ENCODE measurements at regions not wholly inside any gene's neighbourhood (a gene's known extent, or its start where the extent isn't known, plus 50 kb on each side); places are given as distances from the start of the nearest gene placed in this dataset.

DNA sequence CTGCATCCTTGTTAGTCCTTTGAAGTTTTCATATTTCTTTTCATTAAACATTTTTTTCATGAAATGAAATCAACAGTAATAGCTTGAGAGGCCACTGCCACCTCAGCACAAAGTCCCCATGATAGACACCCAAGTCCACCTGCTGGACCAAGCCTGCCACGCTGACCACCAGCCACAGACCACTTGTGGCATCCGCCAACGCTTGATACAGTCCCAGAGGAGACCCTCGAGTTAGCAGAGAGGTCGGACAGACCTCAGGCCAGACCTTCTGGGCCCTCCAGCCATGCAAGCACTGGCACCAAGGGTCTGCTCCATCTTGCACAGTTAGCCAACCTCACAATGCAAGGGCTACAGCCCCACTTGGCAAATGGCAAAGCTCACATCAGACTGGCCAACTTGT, 91.8 kb upstream of the RTL6 start:
- DNase-seq = no peak

DNA sequence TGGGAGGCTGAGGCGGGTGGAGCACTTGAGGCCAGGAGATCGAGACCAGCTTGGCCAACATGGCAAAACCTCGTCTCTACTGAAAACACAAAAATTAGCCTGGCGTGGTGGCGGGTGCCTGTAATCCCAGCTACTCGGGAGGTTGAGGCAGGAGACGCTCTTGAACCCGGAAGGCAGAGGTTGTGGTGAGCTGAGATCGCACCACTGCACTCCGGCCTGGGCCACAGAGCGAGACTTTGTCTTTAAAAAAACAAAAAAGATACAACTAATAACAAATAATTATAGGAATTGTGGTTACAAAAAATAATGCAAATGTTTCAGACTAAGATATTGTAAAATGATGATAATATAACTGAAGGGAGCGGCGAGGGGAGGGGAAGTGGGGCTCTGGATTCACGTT, 90.3 kb upstream of the RTL6 start:
- DNase-seq = no peak

DNA sequence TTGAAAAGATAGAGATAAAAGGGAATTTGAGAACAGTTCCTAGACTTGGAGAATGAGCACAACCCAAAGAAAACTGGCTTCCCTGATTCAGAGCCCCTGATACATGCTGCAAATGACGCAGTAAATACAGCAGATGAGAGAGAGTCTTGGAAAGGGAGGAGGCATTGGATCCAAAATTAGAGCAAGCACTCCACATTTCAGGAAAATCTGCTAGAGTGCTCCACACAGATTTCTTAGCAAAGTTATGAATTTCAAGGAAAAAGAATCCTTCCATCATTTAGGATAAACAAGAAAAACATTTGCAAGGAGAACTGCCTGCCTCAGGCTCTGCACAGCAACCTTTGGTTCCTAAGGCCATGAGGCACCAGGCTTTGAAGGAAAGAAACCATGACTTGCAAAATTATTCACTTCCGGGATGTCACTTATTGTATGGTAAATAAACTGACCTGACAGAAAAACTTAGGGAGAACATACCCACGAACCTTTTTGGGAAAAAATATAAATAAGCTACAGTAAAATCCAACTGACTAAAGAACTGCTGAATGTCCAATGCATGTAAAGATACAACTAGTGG, 89.8 kb upstream of the RTL6 start:
- DNase-seq = no peak

DNA sequence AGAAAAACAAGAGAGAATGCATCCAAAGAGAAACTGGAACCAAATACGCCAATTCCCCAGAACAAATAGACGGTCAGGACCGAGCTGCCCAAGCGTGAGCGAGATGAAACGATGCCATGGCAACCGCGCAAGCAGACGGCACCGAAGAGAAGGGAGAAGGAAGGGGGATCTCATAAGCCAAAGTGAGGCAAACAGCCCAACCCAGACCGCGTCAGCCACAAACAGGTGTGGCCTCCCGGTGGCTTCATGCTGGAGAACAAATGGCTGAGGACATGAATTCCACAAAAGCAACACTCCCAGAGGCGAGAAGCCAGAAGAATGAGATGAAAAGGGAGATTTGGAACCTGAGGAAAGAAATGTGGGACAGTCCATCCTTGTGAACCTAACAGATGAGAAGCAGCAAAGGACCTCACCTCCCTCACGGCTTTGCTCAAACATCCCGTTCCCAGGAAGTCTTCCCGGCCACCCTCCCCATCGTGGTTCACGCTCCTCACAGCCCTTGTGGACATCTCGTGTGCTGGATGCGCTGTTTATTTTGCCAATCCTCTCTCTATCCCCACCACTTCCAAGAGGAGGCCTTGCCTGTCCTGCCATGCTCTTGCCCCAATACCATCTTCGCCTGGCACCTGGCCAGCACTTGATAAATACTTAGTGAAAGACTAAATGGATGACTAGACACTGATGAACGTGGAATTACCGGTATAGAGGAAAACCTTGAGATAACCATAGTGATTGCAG, 89.1 kb upstream of the RTL6 start:
- DNase-seq = no peak

DNA sequence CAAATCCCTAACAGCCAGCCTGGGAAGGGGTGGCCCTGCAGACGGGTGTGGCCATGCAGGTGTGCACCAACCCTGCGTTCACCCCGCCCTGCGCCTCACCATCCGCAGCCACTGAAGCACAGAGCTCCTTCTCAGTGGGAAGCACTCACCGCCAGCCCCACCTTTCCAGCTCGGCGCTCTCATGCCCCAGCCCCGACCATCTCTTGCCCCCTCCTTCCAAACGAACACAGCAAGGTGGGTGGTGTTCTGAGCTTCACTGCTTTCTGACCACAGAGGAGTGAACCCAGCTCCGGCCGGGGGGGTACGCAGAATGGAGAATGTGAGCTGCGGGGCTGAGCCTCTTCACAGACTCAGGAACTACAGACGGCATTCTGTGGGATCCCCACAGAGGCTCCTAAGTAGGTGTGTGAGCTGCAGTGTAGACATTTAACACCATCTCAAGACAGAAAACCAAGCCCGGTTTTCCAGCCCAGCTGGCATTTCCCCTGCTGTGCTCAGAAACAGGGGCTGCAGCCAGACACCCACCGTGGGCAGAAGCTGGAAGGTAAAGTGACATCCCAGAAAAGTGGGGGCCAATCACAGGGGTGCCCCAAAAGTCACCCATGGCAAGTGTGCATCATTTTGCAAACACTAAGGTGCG, 88.4 kb upstream of the RTL6 start:
- DNase-seq = no peak

DNA sequence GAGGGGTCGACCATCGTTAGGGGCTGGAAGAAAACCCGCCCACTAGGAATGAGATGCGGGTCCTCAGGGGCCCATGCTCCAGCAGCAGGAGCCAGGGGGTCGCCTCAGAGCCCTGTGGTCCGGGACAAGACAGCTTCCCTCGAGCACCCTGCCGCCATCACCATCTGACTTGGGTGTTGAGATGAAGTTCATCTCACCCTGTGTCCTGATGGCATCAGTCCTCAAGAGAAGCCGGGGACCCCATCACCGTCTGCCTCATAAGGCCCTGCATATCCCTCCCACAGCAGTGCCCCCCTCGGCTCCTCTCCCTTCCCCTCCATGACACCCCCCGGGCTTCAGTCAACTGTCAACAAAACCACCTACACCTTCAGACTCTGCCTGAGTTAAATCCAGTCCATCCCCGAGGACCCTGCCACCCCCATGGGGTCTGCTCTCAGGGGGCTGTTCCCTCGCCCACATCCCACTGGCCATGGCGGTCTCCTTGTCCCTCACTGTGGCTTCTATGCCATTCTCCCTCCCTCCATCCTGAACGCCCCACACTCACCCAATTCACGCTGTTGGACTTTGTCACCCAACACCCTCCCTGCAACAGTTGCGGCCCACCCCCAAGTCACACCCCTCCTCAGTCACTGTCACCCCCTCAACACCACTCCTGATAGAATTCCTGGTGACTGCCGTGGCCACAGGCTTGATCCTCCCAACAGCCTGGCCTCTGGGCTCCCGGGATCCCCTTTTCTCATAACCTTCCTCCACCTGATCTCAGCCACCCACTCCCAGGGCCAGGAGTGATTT, 87.7 kb upstream of the RTL6 start:
- DNase-seq = no peak

DNA sequence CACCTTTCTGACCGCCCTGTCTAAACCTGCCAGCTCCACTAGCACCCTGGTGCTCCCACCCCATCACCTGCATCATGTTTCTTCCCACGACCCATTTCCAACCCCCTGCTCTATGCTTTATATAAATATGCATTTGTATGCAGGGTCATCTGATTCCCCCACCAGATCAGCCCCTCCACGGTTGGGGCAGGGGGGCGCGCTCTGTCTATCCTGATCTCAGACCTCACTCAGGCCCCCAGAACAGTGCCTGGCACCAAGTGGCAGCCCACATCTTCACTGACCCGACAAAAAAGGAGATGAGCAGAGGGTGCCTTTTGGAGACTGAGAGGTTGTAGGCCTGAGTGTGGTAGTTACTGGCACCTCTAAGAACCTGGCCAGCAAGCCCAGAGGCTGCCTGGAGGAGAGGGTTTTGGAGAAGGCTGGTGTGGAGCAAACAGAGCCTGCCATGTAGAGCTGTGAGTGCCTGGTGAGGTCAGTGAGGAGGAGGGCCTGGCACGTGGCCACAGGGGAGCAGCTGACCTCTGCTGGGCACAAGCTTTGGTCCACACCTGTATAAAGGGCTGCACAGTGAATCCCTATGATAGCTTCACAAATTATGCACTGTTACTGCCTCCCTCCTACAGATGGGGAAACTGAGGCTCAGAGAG, 86.3 kb upstream of the RTL6 start:
- no peak for DNase-seq

DNA sequence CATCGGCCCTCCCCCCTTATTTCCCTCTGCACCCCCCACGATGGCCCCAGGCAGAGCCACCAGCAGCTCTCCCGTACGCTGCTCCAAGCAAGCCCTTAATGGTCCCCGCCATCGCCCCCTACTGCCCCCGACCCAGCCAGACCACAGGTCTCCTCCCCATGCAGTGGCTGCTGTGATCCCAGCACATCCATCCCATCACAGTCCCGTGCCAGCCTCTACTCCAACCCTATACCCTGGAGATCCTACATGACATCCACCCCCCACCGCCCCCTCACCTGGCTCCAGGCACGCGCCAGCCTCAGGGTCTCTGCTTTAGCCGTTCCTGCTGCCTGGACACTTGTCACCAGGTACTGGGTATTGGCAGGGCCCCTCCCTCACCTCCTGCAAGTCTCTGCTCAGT, 85.8 kb upstream of the RTL6 start:
- no peak for DNase-seq

DNA sequence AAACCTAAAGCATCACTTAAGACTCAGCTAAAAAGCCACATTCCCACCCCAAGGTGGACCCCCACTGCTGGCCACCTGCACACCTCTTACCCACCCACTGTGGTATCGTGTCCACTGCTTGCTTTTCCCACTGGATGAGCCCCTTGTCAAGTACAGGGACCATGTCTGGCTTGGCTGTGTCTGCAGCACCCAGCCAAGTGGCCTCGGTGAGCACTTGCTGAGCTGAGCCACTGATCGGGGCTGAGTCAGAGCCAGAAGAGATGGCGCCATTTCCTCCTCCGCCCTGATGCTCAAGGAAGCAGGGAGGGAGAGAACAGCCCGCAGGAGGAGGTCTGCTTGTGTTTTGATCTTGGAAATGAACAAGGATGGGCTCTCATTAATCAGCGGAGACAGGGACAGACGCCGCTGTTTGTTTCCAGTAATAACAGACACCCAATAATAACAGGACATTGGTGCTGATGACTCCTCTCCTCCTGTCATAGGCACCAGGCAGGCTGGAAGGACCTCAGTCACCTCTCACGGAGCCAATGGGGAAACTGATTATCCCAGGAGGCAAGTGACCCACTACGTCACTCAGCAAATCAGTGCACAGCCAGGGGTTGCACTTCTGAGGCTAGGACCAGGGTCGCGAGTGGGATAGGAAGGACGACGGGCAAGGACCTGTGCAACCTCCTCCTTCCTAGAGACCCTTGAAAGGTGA, 85.2 kb upstream of the RTL6 start:
- no peak for DNase-seq

DNA sequence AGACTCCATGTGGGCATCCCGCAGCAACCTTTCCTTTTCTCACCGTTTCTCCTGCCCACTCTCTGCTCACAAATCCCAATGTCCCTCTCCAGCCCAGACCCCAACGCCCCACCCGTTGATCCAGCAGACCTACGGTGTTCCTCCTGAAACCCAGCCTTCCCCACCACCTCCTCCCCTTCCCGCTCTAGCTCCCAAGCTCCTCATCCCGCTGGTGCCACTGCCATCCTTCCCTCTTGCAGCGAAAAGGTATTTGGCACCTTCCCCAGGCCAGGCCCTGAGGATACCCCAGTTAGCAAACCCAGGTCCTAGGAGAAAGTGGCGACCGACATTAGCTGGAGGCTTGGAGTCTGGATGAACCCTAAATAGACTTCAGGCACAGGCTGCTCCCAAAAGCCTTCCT, 84.0 kb upstream of the RTL6 start:
- no peak for DNase-seq

DNA sequence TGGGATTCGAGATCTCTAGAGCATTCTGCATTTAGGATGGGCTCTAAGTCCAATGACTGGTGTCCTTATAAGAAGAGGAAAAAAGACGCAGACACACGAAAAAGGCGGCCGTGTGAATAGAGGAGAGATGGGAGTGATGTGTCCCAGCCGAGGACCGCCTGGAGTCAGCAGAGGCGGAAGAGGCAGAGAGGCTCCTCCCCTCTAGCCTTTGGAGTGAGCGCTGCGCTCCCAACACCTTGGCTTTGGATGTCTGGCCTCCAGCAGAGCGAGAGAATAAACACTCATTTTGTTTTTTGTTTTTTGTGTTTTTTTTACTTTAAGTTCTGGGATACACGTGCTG, 83.0 kb upstream of the RTL6 start:
- DNase-seq = no peak

DNA sequence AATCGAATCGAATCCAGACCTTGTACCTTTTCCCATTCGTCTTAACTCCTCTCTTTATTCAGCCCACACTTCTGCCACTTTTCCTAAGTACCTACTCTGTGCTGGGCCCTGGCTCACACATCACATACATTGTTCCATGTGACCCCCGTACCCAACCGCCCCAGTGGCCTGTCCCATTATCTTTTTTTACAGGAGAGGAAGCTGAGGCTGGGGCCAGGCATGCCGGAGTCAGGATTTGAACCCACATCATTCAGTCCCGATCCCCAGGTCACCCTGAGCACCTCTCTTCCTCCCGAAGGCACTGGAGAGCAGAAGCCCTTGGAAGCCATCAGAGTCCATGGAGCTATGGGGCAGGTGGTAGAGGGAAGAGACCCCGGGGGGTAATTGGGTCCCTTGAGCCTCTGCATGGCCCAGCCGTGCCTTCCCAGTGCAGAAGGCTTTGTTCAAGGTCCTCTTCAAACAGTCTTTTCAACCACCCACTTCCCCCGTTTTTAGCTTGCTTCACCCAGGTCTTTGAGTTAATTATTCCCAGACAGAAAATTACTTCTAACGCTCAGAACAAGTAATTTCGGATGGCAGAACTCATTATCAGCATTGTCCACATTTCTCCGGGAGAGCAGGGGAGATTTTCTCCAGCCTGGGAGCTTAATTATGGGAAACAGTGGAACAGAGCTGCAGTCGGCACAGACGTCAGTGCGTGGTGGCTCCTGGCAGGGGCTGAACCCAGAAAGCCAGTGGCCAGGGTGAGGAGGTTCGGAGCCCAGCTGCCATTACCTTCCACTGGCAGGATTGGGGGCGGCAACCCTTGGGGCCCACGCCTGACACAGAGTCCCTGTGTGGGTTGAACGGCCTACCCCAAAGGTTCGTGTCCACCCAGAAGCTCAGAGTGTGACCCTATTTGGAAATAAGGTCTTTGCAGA, 82.4 kb upstream of the RTL6 start:
- DNase-seq = no peak

DNA sequence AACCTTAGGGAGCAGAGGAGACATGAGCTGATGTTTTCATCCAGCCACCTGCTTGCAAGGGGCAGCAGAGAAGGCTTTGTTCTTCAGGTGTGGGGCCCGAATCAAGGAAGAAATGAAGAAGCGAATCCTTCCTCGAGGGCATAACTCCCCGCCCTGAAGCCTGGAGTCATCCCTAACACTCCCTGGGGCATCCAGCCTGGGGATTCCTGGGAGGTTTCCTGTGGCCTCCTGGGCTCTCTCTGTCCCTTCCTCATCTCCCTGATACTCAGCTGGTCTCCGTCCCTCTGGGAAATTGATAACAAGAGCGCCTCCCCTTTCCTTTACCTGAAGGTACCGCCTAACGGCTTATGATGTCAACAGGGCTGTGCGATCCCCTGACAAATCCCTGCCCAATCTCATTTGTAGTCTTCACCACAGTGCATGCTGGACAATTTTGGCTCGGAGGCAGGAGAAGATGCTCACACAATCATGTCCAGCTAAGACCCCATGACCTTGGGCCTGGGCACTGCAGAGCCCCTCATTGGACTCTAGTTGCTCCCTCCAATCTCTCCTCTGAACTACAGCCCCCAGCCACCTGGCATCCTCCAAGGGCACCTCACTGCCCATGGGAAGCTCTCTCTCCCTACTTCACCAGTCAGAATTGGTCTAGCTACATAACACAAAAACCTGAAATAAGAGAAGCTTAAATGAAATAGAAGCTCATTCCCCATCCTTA, 80.6 kb upstream of the RTL6 start:
- peak; percentile 43 for DNase-seq

DNA sequence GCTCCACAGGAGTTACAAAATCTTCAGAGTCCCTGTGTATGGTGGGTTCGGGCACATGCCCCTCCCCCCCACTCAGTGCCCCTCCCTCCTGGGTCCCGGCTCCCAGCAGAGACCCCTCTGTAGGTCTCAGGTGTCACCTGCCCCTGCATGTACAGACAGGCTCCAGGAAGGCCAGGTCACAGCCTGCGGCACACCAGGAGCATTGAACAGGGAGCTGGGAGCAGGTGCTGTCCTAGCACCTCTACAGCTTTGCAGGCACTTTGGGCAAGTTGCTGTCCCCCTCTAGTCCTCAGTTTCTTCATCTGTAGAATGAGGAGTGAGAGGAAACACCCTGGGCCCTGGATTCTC, 80.1 kb upstream of the RTL6 start:
- DNase-seq = no peak

DNA sequence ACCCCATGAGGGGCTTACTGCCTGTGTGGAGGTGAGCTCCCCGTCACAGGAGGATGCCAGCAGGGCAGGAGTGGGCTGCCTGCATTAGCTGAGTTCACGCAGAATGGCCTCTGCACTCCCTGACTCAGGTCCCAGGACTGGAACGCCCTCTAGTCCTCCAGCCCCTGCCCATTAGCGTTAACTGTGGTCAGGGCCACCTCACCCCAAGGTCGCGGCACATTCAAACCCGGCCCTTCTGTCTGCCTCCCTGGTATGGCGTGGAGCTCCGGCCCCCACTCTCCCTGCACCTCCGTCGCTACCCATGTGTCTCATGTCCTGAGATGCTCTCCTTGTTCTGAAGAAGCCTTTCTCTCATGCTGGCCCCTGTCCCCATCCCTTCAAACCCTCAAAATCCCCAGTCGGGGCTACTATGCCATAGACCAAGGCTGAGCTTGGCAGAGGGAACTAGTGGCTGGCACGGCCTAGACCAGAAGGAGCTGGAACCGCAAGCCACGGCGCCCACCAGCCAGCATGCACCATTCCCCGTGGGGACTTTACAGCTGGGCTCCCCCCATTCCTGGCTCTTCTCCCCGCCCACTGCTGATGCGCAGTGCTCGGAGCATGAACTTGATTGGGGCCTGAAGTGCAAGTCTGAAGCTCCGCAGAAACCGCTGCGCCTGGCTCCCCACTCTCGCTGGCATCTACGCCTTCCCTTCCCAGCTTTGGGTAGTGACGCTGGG, 79.5 kb upstream of the RTL6 start:
- DNase-seq = peak; percentile 32

DNA sequence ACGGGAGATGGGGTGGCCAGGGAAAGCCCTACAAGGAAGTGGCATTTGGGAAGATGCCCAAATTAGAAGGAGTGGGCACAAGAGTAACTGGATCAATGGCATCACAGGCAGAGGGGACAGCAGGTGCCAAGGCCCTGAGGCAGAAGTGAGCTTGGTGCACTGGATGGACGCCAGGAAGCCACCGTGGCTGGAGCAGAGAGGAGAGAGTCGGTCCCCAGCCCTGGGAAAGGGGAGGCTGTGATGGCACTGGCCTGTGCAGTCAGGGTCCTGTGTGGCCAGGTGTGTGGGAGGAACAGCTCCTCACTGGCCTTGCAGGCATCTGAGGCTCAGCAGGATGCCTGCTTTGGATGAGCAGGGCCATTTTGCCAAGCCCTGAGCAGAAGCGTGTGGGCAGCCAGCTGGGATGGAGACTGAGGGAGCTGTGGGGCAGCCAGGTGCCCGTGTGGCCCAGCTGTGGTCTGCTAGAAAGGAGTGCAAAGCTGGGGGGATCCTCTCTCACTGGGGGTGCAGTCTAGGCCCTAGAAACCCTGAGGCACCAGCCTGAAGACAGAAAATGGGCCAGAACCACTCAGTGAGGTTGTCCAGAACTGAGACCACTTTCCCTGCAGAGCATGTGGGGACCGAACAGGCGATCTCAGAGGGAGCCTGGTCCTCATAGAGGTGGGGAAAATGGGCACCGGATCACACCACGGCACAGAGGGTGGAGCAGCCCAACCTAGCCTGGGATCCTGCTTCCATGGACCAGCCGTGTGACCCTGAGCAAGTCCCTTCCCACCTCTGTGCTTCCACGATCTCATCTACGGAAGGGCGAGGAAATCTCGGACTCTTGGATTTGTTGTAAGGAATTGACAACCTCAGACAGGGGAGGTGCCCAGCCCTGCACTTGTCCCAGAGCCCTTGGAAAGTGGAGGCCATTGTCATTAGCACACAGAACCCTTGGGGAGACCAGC, 78.6 kb upstream of the RTL6 start:
- DNase-seq = no peak

DNA sequence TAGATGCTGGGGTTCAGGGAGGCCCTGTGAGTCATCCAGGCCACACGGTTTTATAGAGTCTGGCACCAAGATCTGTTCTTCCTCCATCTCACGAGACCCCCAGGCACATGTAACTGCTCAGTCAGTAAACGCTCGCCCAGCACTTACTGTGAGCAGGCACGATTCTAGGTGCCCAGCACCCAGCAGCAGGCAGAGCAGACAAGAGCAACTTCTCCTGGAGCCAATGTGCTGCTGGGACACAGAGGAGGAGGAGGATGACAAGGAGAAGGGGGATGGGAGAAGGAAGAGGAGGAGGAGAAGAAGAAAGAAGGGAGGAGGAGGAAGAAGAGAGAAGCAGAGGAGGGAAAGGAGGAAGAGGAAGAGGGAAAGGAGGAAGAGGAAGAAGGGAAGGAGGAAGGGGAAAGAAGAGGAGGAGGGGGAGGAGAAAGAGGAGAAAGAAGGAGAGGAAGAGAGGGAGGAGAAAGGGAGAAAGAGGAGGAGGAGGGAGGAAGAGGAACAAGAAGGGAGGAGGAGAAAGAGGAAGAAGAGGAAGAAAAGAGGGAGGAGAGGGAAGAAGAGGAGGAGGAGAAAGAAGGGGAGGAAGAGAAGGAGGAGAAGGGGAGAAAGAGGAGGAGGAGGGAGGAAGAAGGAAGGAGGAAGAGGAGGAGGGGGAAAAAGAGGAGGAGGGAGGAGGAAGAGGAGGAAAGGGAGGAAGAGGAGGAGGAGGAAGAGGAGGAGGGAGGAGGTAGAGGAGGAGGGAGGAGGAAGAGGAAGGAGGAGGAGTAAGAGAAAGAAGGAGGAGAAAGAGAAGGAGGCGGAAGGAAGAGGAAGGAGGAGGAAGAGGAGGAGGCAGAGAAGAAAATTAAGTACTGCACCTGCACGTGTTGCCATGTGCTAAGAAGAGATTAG, 77.6 kb upstream of the RTL6 start:
- peak; percentile 28 for DNase-seq

All from activated CD8-positive, alpha-beta memory T cell treated with anti-CD3 and anti-CD28 coated beads for 24 hours (primary cell).